HG03064 (cell line): ENCODE measurements at regions not wholly inside any gene's neighbourhood (a gene's known extent, or its start where the extent isn't known, plus 50 kb on each side); places are given as distances from the start of the nearest gene placed in this dataset.

Experiments
- ATAC-seq: cut with Tn5 transposase; IDR thresholded peaks from one replicate; pipeline ENCODE4 v1.9.1; 2021; ENCODE audit warnings: low read depth; ENCODE audit not compliant: unreplicated experiment

- ATAC-seq: no peak
These were observed 497.7 kb upstream of the WWC1 start for GRCh38 chr5:167793700-167794099.

DNA sequence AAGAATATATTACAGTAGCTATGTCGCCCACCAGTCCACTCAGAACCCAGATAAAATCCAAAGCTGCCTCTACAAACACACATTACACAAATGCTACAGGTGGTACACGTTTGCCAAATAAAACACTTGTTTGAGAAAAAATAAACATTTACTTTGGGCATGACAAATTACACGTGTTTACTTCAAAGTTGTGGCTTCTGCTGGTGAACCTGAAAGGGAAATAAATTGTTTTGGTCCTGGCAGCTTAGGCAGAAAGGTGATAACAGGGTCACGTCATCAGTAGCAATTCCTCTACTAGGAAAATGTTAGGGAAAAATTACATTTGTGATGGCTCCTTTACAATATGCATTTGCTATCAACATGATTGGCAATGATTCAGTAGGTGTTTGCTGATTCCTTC lies 497.3 kb upstream of the WWC1 start:
- no peak for ATAC-seq

GRCh38 chr5:167796672-167797071 lies 494.8 kb upstream of the WWC1 start:
- ATAC-seq: no peak

DNA sequence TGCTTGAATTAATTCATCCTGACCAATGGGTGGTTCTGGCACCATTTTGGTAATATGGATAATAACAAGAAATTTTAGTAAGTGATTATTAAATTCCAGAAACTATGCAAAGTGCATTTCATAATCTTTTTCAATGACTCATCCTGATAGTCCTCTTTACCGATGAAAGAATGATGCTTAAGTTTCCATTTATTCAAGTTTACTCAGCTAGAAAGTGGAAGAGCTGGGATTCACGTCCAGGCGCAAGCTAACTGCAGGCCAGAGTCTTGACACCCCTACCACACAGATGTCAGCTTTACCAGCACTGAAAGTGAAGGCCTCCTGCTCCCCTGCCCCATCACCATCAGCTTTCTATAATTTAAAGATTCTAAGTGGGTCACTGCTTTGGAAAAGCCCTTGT lies 493.5 kb upstream of the WWC1 start:
- ATAC-seq: no peak

- no peak for ATAC-seq
These were observed 493.0 kb upstream of the WWC1 start for GRCh38 chr5:167798448-167798847.

- ATAC-seq: no peak
These were observed 491.0 kb upstream of the WWC1 start for GRCh38 chr5:167800427-167800826.

- no peak for ATAC-seq
These were observed 489.4 kb upstream of the WWC1 start for GRCh38 chr5:167801999-167802398.

- no peak for ATAC-seq
These were observed 488.6 kb upstream of the WWC1 start for GRCh38 chr5:167802755-167803431.

DNA sequence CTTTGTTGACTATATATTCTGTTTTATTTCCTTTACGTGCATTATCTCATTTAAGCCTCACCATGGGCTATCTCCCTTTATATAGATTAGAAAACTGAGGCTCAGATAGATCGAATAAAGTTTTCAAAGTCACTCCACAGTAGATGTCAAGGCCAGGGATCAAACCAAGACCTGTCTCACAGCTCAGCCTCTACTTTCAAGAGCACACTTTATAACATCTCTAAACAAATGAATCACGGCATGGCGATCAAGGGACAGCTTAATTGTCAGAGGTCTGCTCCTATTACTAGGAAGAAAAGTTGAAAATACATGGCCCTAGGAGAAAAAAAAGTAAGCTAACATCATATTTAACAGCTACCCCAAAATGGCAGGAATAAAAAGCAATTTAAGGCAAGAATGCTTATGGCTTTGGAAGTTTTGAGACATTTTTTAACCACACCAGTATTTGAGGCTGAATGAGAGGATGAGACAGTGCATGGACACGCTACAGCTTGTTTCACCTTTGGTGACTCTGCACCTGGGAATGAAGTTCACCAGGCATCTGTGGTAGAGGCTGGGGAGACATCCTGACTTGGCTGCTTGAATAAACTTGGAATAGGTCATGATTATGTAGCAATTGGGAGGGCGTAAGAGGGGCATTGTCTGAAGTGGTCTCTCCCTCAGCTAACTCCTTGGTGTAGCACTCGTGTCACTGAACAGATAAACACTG lies 486.8 kb upstream of the WWC1 start:
- no peak for ATAC-seq

DNA sequence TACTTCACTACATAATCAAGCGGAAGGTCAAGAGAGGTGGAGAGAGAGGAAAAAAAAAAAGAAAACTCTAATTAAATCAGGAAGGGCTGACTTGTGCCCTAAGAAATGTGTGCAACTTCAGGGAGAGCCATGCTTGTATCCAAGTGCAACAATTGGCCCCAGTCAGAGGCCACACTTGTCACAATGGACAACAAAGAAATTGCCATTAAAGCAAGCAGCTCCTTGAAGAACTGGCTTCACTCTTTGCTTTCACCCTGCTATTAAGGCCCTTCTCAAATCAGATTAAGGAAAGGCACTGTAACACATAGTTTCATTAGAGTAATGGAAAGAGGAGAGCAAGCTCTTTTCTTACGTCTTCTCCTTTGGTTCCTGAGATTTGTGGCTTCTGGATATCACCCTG lies 480.9 kb upstream of the WWC1 start:
- ATAC-seq: no peak

DNA sequence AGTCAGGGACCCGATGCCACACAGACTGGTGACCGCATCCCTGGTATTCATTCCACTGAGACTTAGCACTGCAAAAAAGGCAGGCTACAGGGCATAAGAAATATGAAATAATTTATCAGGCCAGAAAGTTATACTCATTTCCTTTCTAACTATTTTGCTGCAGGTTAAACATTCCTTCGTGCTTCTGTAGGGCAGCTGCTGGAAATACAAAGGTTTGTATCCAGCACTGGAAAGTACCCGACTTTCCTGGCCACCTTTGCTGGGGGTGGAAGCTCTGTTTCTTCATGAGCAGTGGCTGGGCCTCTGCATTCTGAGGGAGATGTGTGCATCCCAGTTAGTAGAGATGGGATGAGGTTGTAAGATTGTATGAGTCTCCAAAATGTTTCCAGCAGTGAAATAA lies 478.6 kb upstream of the WWC1 start:
- no peak for ATAC-seq

DNA sequence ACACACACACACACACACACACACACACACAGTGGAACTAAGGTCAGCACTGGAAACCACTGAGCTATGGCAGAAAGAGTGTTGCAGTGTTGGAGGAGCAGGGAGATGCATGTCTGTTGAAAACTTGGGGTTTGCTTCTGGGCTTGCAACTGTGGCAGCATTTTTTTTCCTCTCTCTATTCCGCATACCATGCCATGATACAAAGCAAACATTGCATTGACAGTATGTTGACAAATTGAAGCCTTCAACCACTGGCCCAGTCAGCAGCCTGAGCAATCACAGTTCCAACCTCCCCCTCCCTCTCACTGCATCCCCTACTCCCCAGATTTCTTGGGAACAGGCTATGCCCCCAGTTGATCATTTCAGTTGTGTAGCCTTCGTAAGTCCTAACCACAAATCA lies 478.1 kb upstream of the WWC1 start:
- no peak for ATAC-seq

DNA sequence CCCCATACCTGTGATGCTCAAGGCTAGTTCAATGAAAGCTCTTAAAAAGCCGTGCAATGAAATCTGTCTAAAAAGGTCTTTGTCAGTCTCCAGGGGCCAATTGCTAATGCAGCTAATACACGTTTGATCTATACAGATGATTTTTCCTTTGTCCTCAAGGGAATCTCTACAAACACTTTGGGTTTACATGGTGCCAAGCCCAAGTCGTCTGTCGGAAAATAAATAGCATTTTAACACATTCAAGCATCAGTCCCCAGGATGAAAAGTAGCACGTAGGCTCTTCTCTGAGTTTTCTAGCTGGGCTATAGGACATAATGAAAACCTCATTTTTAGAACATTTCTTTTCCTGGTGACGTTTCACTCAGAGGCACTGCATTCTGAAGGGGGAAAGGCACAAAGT lies 477.4 kb upstream of the WWC1 start:
- no peak for ATAC-seq

DNA sequence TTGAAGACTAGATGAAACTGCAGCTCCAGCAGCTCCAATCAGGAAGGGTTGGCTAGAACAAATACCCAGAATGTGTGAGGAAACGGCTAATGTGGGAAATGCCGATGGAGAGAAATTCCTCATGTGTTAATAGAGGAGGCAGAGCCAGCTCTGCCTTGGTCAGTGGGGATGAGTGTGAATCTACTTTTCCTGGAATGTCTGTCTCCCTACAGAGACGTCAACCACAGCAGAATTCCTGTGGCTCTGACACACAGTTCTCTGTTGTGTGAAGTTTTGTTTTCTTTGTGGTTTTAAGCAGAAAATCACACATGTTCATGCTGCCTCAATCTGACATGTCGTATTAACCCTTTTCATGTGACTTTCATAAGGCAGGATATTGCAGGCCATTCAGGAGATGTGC lies 476.6 kb upstream of the WWC1 start:
- ATAC-seq: no peak

DNA sequence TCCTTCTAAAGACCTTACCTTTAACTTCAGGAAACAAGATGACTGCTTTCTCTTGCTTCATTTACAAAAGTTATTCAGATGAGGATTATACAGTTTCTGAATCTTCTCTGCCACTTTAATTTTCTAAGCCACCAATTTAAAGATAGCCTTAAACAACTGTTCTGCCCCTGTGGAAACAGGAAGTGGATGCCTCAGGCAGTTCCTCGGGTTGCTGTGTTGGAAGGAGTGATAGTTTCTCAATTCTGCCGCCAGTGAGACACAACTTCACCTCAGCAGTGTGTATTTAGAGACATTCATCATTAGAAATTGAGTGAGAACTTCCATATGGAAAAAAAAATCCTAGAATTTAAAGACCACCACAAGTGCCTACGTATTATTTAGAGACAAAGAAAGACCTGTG lies 475.1 kb upstream of the WWC1 start:
- ATAC-seq: no peak

- no peak for ATAC-seq
These were observed 474.6 kb upstream of the WWC1 start for GRCh38 chr5:167816864-167817263.

GRCh38 chr5:167819406-167819805 lies 472.0 kb upstream of the WWC1 start:
- peak; percentile 91 for ATAC-seq

DNA sequence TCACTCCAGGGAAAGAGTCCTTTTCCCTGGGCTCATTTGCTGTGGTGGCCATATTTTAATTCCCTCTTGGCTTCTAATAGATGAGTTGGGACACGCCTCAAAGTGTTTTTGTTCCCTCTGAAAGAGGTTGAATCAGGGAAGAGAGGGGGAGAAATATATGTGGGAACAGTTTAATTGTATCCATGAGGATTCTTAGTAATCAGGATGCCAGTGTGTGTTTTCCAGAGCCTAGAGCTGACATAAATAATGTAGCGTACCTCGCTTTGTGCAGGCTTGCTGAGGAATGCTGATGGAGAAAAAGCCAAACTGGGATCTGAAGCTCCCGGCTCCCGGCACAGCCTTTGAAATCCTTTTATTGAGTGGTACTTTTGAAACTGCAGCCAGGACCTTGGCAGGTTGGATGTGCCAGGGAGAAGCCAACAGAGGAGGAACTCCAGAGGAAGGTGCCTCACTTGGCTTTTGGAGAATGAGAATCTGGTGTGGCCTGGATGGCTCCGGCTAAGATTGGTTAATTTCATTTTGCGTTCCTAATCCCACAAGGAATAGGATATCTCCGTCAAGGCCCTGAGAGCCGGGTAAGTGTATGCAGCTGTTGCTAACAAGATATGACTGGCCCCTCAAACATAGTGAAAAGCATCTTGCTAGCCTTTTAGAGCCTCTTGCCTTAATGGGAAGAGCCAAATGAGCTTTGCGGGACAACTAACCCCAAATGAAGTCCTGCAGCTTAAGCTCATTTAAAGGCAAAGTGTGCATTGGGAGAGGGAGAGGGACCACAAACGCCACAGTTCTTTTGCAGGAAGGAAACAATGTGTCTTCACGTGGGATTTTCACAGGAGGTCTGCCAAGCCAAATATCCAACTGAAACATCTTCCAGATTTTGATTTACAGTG lies 471.1 kb upstream of the WWC1 start:
- no peak for ATAC-seq

GRCh38 chr5:167821151-167821550 lies 470.3 kb upstream of the WWC1 start:
- ATAC-seq: no peak

DNA sequence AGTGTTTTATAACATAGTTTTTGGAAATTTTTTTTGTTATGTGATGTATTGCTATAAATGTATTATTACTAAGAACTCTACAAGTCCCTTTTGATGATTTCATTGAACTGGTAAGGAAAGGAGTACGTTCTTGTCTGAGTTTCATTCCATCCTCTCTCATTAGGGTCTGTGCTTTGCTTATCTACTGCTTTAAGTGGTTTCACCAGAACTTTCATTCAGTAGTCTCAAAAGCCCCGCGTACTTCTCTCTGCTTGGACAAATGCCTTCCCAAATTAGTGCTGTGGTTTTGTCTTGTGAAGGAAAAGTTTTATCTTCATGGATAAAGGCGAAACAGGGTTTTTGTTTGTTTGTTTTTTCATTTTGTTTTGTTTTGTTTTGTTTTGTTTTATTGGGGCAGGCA lies 469.8 kb upstream of the WWC1 start:
- ATAC-seq: no peak

DNA sequence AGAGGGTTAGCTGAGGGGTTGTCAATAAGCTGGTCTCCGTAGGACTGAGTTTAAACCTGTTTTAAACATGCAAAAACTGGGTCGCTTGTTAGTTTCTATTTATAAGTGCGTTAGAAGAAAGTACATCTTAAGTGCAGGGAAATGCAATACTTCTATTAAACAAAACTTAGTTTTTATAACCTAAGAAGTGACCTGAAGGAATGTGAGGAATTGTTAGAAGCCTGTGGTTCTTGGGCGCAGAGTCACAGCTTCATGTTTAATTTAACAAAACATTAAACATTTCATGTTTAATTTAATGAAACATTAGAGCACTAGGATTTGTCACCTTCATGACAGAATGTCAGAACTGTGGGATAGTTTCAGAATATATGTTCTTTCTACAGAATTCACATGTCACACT lies 469.2 kb upstream of the WWC1 start:
- no peak for ATAC-seq

DNA sequence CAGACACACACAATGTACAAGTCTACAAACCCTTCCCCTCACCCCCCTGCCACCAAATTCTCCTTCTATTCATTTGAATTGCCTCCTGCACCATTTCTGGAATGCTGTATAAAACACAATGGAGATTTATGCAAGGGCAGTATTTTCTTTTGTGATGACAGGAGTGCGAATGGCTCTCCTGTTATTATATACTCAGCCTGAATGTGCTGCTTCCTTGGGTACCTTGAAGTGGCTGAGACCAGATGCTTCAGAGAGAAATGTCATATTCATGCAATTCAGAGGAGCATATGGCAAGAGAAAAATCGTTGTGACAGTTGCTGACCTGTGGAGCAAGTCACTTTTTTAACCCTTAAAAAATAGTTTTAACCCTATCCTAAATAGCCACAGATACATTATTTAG lies 468.0 kb upstream of the WWC1 start:
- ATAC-seq: no peak
